HuH-7 (cell line): ENCODE measurements at regions not wholly inside any gene's neighbourhood (a gene's known extent, or its start where the extent isn't known, plus 50 kb on each side); places are given as distances from the start of the nearest gene placed in this dataset.
"Not testable (repeated sequence)": the region's sequence is repeated elsewhere in the genome, so short reads cannot be mapped to it uniquely, and the experiment has no call there.

Experiments used
- DNase-seq: peaks from one replicate; pipeline ENCODE4 v3.0.0; 2011; ENCODE audit warnings: low spot score

GRCh38 chr14:22386924-22387775, 201.9 kb downstream of the DAD1 start:
- DNase-seq, result peak; percentile 59

DNA sequence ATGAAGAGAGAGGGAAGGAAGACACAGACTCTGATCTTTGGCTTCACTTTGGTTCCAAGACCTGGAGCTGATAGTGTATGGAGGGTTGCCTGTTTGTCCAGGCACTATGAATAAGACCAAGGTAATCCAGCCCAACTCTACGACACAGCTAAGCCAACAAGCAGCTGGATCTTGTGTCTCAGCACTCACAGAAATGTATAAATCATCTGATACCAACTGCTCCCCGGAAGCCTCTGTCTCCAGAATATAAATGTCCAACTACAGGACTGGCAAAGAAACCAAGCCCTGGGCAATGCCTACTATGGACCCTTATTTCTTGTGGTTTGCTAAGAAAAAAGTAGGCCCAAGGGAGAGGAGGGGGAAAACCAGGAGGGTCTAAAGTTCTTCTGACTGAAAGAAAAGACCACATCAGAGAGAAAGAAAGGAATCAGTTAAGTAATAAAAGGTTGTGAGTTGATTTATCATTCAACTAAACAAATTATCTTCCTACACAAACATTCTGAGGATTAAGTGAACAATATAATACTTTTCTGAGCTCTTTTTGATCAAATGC, 204.0 kb downstream of the DAD1 start:
- DNase-seq, result no peak

DNA sequence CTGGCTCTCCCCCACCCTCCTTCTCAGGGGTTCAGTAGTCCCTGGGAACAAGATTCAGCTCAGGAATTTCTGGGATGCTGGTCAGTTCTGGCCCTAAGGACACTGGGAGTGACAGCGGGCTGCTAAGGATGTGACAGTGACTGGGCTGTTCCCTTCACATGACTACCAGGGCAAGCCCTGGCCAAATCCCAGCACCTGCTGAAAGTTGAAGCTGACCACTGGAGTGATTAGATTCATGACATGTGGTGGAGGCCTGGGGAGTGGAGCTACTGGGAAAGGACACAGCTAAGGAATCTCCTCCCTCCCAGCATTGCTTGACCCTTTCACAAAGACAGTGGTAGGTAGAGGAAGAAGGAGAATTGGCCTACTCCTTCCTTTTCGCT, 204.9 kb downstream of the DAD1 start:
- DNase-seq, result no peak

DNA sequence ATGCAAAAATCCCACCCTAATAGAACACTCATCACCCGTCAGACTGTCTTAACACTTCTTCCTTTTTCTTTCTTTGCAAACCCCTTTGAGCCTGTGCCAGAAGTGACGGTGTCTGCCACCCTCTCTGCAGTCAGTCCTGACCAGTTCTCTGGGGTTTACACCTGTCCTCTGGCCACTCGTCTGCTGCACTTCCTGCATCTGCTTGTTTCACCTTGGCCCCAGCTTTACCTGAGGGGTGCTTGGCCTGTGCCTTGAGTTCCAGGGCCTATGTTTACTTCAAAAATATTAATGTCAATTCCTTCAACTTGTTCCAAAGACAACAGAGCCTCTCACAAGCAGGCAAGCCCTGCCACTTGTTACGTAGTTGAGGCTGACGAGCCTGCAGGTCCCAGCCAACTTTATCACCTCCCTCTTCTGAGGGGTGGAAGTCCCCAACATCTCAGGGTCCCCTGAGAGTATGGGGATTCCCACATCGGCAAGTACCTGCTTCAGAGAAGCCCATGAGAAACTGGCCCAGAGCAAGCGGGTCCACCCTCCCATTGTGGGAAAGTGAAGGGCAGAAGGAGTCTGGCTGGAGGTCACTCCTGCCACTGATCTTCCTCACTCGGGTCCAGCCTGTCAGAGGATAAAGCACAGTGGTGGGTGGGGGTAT, 205.4 kb downstream of the DAD1 start:
- no peak for DNase-seq

- DNase-seq, result no peak
These were observed 206.1 kb downstream of the DAD1 start for GRCh38 chr14:22382955-22383354.

- no peak for DNase-seq
These were observed 206.6 kb downstream of the DAD1 start for GRCh38 chr14:22382395-22382794.

- DNase-seq, result no peak
These were observed 207.3 kb downstream of the DAD1 start for GRCh38 chr14:22381766-22382165.

DNA sequence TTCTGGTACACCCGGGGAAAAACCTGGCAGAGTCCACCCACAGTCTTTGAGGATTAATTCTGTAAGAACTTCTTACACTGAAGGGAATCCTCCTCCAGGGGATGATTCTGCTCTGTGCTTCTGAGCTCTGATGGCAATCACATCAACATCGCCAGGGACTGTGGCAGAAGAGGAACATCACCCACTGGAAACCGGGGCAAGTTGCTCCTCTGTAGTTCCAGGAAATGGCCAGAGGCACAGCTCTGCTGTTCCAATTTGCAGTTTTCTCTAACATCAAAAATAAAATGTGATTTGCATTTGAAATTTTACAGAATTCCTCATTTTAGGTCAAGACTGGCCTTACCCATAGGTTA, 207.6 kb downstream of the DAD1 start:
- no peak for DNase-seq

DNA sequence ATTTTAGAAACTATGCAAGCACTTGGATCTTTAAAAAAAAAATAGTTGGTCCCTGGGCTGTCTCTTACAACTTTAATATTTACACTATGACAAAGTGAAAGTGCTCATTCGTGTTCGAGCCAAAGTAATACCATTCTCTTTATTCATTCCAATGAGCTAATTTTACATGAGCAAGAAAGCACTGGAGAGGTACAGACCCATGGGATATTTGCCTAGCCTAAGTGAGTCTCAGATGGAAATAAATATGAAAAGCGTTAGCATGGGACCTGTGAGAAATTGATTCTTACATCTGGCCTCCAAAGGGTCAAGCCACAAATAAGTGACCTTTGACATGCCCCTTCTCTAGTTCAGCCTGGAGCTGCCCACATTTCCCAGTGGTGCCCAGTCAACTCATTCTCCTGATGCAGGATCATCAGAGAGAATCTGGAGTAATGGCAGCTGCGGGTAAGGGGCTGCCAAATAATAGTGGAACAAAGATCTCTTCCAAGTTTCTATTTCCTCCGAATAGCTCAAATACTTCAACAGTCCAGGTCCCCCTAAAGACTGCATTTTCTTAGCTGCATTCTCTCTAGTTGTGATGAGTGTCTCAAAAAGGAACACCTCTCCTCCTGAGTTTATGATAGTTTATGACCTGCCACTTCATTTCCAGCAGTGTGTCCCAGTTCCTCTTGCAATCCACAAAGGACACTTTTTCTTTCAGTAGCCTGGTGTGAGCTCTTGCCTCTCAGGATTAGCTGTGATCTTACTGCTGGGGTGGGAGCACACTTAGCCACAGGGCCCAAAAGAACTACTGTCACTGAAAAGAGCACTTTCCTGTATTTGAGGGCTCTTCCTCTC, 208.2 kb downstream of the DAD1 start:
- DNase-seq, result no peak

GRCh38 chr14:22379727-22380126, 209.3 kb downstream of the DAD1 start:
- no peak for DNase-seq

DNA sequence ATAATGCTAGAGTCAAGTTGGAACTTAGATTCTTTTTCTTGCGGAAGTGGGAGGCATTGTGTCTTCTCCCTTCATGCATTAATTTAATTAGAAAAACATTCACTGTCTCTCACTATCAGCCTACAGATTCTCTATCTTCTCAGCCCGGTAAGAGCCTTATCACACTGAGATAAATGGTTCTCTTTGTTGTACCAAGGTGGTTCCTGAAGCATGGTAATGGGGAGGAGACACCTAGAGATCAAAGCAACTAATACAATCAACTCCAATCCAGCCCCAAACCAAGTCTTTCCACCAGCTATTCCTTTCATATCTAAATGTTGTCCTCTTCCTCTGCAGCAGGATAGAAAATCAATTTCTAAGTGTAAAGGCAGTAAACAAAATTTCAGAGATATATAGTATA, 210.8 kb downstream of the DAD1 start:
- DNase-seq, result no peak

GRCh38 chr14:22375321-22375930, 213.6 kb downstream of the DAD1 start:
- DNase-seq, result no peak

DNA sequence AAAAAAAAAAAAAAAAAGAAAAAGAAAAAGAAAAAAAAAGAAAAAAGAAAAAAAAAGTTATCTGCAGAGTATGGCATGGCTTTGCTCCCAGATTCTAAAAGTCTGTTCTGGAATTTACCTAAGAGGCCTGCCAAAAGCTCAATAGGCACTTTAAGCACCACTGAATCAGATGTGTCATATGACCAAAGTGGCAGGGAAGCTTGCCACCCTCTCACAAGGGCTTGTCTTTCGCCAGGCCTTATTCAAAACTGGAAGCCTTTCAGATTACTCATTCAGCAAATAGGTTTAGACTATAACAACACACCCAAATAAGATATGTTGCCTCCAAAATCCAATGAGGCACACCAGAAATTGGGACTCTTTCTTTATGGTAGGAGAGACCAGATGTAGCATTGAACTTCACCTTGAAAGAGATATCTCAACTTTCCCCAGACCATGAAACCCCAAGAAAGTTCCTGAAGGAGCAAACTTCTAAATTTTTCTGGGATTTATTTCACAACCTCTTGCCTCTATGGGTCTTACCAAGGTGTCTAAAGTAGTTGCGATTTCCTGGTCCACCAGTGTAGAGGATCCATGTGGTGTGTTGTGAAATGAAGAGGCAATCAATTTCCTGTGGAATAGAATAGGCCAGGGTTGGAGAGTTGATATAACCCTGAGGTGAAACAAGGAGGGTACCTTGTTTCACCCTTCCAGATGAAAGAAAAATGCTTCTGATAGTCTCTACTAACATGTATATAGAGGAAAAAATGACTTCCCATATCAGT, 218.8 kb downstream of the DAD1 start:
- no peak for DNase-seq

- DNase-seq, result no peak
These were observed 230.3 kb downstream of the DAD1 start for GRCh38 chr14:22358726-22359125.

GRCh38 chr14:22349281-22349680, 239.7 kb downstream of the DAD1 start:
- DNase-seq, result not testable (repeated sequence)

GRCh38 chr14:22344673-22345072, 244.4 kb downstream of the DAD1 start:
- no peak for DNase-seq

- DNase-seq, result not testable (repeated sequence)
These were observed 244.8 kb downstream of the DAD1 start for GRCh38 chr14:22344209-22344608.

DNA sequence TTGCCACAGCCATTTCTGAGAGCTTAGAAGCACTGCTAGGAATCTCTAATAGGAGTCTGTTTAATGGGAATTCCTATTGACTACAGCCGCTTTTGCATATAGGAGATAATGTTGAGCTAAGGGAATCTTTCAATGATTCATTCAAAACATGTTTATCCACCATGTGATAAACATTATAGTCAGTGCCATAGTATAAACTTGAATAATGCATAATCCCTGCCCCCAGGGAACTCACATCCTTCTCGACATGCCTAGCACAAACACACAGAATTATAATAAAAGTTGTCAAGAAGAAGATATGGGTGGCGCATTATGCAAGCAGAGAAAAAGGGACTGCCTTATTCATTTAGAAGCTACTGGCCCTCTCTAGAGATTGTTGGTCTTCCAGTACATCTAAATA, 248.0 kb downstream of the DAD1 start:
- DNase-seq, result no peak

DNA sequence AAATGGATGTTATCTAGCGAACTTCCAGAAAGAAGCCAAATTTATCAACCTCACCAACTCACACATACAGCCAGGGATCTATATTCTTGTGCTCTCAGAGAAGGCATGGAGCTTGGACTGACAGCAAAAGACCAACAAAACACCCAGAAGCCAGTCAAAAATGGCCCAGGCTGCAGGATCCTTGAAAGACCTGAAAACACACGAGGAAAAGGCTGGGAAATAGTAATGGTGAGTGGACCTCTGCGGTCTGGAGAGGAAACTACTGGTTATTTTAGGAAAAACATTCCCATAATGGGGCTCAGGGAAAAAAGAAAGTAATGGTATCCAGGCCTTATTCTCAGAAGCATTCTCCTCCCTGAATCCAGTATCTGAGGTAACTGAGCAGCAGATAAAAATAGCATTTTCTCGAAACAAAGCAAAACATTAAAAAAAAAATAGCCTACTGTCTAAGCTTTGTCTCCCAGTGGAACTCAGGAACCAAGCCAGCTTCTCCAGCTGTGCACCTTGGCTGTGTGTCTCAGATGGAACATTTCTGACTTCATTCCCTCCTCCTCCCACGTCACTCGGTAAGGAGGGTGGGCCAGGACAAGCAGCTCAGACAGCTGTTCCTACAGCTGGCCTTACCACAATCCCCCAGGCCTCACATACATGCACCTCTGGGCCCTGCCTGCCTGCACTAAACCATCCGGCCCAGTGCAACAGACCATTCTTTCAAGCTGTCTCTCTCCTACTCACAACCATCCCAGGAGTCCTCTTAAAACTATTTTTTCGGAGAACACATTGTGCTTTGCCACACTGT, 249.9 kb downstream of the DAD1 start:
- DNase-seq, result no peak

GRCh38 chr14:22338381-22338780, 250.6 kb downstream of the DAD1 start:
- no peak for DNase-seq

- no peak for DNase-seq
These were observed 251.1 kb downstream of the DAD1 start for GRCh38 chr14:22337938-22338337.
